ENCODE measurements at regions not wholly inside any gene's neighbourhood (a gene's known extent, or its start where the extent isn't known, plus 50 kb on each side); places are given as distances from the start of the nearest gene placed in this dataset.

DNA sequence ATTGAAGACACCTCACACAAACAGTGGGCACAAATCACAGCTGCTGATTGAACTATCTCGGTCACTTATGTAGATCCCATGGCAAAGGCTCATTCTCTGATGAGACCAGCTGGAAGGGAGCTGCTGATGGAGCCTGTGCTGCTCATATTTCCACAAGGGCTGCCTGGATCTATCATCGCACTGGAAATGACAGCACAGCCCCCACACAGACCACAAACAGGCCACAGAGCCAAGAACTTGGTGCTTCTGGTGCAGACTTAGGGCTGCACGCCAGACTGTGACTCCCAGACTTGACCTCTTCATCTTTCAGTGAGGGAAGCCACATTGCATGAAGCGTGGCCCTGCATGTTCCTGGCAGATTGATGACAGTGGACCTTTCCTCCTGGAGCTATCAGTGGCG lies 197.6 kb downstream of the MINAR1 start:
- TF ChIP-seq CTCF (IDR thresholded peaks at IDR 0.05; ENCODE audit: low read depth, low read length) = no peak
- no peak for TF ChIP-seq EZH2phosphoT487 (IDR thresholded peaks at IDR 0.05; ENCODE audit: low read depth)
